COR-L47 (cell line): ENCODE measurements at regions not wholly inside any gene's neighbourhood (a gene's known extent, or its start where the extent isn't known, plus 50 kb on each side); places are given as distances from the start of the nearest gene placed in this dataset.

Source experiments
- DNase-seq: peaks from one replicate; lab custom pipeline; 2025; lab: John Stamatoyannopoulos, UW

DNA sequence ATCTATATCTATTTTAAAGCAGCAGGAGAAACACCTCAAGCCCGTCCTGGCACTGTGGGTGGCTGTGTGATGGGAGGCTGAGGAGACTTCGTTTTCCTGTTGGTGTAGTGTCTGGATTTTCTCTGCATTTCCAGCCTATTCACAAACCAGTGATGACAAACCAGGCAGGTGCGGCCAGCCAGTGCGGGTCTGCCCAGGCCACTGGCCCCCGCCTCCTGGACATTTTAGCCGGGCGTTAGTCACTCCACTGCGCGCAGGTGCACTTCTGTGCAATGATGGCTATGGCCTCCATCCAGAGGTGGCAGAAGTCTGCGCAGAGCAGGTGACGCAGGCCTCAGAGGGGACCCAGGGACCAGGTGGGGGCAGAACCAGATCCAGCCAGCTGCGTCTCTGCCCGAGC lies 64.9 kb upstream of the PITRM1 start:
- DNase-seq: no peak

DNA sequence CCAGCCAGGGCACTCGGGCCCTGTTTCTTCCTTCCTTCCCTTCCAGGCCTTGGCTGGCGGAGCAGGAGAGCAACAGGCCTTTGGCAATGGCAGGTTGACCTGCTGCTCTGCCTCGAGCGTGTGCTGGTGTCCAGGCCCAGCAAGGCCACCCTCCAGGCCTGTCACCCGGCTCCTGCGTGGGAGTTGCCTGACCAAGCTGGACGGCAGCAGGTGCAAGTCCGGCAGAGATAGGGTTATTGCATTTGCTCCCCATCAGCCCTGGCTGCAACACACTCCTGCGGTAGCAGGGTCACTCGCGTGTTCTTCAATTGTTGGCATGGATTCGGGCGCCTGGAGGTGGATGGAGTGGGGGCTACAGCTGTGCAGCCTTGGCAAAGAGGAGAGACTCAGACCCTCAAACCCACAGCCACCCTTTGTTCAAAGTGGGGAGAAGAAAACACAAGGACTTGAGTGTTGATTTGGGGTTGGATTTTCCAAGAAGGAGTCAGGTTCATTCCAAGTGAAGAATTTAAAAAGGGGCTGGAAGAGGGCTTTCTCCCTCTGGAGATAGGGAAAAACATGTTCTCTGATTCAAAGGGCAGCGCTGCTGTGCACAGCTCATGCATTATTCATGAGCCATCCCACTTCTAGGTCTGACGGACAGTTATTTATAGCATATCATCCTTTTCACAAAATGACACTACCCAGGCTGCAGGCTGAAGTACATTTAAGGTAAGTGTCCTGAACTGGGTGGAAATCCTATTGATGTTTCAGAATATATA lies 64.2 kb upstream of the PITRM1 start:
- no peak for DNase-seq

DNA sequence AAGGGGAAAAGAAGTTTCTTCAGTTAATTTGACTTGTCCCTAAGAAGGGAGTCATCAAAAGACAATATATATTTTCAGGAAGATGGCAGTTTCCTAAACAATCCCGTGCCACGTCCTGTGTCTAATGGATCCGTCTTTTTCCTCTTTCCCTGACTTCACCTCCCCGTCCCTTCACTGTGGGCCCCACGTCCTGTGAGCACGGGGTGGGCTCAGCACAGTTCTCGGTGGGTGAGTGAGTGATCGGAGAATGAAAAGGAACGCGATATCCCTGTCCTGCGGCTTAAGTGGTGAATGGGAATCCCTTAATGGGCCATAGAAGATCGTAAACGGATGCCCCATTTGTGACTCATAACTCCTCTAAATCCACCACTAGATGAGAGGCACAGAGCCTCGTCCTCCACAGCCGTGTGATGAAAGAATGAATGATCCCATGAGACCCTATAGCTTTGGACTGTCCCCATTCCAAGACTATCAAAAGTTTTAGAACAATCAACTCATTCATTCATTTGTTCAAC lies 63.5 kb upstream of the PITRM1 start:
- DNase-seq: no peak

DNA sequence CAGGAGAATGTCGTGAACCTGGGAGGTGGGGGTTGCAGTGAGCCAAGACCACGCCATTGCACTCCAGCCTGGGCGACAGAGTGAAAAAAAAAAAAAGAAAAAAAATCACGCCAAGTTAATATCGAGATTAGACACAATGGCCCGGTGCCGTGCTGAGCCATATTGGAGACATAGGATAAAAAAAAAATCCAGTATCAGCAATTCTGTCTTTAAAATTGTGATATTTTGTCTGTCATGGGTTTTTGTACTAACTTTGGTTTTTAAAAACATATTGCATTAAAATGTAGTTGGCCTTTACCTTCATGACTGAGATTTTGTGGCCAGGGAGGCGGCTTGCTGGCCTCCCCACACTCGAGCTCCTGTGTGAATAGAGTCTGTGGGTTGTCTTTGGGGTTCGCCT lies 62.8 kb upstream of the PITRM1 start:
- no peak for DNase-seq

DNA sequence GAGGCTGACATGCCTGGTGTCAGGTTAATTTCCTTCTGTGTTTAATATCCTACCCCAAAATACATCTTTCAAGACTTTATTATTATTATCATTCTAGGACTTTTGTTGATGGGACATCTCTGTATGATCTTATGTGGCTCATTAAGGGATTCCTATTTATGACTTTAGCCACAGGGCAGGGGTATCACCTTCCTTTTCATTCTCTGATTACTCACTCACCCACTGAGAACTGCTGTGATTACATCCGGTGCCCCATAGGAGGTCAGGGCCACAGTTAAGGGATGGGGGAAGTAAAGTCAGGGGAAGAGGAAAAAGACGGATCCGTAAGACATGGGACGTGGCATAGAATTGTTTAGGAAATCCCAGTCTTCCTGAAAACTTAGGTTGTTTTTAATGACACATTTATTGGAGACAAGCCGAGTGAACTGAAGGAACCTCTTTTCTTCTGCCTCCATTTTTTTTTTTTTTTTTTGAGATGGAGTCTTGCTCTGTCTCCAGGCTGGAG lies 61.0 kb upstream of the PITRM1 start:
- no peak for DNase-seq

DNA sequence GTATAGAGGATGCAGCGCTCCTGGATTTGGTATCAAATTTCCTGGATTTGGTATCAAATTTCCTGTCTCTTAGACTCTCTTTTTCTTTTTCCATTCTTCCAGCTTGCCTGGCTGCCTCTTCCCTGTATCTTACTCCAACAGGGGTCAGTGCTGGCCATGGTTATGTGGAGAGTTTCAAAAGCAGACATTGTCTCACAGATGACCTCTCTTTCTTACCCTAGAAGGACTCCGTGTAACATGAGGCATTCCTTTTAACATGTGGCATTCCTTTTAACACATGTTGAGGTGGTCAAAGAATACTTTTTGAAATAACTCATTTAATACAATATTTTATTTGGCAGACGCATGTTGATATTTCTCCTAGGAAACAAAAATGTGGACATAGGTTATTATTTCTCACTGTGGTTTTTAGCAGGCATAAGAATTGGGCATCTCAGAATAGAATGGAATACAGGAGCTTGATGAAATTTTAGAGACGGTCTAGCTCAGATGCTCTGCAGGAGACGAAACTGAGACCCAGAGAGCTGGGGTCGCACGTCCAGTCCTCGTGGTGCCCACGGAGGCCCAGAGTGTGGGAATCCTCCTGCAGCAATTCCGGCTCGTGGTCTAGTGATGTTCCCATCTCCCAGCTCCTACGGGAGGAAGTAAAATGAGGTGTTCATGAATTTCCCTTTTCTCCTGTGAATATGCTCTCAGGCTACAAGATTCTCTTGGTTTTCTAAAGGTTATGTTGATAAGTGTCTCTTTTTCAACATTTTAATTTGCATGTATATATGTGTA lies 59.6 kb upstream of the PITRM1 start:
- DNase-seq: no peak

DNA sequence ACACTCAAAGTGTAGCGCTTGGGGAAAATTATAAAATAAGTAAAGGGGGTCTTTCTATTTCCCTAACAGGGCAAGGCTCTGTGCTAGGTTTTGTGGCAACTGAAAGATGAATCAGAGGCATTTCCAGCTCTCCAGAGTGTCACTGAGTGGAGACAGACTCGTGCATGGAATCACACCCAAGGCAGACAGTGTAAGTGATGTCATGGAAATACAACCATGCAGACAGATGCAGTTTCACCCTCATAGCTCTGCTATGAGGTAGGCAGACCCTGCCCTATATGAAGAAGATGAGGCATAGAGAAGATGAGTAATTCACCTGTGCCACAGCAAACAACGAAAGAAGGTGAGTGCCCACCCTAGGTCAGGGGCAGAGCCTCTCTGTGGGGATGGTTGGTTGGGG lies 57.2 kb upstream of the PITRM1 start:
- DNase-seq: no peak

DNA sequence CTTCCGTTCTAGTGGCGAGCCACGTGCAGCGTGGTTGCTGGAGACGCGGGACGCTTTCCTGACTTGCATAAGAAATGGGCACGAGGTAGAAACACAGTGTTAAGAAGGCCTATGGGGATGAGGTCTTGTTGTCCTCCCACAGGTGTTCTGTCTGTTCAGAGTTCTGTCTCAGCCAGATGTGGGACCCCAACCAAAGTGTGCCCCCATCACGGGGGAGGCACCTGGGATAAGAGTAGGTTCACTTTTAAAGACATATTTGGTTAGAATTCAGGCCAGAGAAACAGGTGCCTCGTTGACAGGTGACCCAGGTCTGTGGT lies 56.0 kb upstream of the PITRM1 start:
- DNase-seq: no peak

DNA sequence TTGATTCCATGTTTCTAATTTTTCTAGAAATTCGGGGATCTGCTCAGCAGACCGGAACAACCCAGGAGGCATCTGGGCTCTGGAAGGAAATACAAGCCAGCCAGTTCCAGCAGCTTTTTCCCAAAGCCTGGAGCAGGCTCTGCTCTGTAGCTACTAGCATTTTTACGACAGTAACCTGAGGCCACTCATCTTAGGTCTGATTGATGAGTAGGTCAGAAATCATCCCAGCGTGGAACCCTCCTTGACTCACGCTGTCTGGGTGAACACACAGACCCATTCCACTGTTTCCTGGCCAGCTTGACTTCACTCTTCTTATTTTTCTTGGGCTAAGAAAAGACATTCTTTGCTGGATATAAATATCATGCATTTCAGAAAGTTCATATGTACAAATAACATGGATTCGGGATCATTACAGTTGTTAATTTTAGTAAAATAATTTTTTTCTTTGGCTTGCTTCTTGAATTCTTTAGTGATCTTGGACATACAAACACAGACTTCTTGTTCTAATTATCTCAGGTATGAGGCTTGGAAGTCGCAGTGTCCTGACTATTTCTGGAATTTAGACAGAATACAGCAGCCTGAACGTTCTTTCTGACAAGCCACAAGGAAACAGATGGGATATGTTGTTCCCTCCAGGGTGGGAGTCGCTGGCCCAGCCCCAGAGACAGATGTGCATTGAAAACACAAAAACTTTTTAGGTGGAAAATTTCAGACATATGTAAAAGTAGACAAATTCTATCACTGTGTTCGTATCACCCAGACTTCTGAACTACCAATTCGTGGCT lies 54.6 kb upstream of the PITRM1 start:
- no peak for DNase-seq

DNA sequence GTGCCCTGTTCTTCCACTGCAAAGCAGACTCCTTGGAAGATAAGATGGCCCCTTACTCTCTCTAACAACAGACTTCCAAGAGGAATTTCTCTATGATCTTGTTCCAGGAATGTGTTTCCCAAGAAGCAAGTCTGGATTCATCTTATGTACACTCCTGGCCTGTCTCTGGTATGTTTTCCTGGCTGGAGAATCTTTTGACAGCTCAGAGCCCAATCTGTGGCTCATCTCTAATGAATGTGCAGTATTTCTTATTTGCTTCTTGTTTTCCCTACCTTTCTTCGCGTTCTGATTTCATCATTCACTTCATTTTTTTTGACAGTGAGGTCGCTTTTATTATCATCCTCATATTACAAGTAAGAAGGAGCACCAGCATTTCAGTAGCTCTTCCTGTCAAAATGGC lies 53.0 kb upstream of the PITRM1 start:
- DNase-seq: no peak

DNA sequence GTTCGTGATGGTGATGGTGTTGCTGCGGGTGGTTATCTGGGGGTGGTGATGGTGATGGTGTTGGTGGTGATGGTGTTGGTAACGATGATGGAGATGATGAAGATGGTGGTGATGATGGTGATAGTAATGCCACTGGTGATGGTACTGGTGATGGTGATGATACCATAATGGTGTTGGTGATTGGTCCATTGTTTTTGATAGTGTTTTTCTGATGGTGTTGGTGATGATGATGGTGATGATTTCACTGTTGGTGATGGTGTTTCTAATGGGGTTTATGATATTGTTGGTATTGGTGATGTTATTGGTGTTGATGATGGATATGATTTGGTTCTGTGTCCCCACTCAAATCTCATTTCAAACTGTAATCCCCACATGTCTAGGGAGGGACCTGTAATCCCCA lies 51.7 kb upstream of the PITRM1 start:
- DNase-seq: no peak

DNA sequence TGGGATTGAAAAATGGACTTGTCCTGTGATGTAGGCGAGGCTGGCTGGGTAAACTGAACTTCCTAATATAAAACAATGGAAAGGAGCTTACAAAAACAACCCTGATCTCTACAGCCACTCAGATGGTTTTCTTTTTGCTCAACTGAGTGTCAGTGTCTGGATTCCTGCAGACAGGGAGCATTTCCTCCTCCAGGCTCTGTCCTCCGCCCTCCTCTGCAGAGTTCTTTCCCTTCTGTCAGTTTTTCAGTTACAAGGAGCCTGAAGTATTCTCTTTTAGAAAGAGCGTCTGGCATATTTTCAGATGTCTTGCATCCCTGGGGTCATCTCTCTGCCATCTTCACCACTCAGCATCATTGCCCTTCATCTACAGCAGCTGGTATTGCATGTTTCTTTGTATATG lies 50.0 kb upstream of the PITRM1 start:
- no peak for DNase-seq
